ENCODE measurements at regions not wholly inside any gene's neighbourhood (a gene's known extent, or its start where the extent isn't known, plus 50 kb on each side); places are given as distances from the start of the nearest gene placed in this dataset.
A peak's percentile ranks its signal among the peaks of the same experiment; 100 is the strongest.

DNA sequence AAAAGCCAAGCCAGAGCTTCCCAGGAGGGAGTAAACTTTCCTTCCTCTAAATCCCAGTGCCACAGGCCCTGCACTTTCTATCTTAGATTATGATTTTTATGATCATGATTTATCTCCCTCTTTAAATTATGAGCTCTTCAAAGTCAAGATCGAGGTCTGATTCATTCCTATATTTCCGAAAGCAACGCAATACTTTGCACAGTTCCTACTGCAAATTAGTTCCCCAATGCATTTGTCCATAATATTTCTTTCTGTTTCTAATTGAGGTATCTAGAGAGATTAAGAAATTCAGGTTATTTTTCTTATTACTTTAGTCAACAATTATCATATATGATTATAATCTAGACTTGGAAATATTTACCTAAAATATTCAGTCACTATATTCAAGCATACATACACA is 173.1 kb upstream of the LPP start:
- DNase-seq, result no peak

DNA sequence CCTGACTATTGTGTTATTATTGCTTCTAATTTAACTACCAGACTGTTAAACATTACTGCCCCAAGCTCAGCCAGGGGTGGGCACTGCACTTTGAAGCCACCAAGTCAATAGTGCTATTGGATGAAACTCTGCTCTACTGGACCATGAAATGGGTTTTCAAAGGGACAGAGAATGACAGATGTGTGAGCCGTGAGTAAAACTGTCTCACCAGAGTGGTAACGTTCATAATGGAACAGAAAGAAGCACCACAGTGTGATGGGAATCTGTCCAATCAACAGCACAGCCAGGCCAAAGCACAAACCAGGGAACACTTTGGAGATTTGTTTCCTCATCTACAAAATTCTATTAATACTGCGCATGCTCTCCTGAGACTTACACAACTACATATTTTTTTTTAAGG is 171.8 kb upstream of the LPP start:
- no peak for DNase-seq

DNA sequence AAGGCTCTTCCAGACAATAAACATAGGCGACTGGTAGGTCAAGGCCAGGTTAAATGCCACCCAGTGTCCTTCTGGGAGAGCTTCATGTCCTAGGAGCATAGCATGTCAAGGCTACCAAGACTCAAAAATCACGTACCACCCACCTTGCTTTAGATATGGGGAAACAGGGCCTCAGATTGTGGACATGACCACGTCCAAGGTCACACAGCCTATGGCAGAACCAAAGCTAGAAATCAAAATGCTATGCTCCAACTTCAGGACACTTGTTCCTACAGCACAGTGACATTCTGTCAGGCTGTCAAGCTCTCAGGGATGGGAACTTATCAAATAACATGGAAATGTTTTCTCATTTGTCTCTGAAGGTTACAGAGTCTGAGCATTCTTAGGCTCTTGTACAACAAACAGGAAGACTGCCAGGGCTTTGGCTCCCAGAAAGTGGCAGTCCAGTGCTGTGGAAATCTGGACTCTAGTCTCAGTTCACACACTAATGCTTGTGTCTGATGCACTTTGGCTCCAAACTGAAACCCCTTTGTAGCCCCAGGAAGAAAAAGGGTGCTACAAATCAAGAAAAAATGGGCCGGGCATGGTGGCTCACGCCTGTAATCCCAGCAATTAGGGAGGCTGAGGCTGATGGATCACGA is 170.4 kb upstream of the LPP start:
- DNase-seq, result no peak

DNA sequence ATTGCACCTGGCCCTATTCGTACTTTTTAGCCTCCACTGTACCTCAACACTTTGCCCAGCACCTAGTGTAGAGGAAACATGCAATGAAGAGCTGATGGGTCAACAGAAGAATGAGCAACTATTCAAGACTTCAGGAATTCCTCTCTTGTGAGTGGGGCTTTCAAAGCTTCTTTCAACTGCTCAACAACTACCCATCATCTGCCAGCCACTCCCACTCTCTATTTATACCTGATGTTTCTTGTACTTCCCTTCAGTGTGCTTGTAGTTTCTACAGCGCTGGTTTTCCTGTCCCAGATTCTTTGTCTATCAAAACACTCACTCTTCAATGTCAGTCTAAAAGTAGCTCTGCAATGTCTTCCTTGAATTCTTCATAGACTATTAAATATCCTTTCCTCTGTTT is 168.3 kb upstream of the LPP start:
- DNase-seq, result no peak

DNA sequence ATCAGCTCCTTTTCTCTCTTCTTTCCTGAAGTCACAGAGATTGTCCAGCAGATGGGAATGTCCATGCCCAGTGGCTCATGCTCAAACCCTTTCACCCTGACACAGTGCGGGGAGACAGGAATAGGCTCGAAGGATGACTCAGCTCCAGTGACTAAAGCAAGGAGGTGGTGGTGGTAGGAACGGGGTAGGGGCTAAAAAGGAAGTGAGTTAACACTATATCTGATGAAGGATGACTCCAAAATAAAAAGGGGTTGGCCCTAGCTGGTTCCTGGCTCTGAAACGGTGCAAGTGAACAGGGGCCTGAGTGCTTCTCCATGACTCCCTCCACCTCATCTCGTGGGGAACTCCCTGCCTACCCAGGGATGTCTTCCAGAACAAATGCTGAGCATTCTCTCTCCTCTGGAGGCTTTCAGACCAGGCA is 167.4 kb upstream of the LPP start:
- DNase-seq, result no peak

DNA sequence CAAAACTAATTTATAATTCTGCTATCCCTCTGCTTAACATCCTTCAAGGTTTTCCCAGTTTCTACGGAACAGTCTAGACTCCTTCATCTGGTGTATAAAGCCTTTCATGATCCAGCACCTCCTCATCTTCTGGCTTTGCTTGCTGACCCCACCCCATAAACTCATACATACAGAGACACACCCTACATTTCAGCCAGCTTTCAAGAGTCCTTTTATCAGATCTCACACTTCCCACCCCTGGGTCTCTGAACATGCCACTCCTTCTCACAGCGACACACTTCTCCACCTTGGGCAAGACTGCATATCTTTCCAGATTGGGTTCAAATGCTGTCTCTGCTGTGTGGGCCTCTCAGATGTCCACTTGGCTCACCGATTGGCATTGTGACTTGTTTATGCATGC is 166.8 kb upstream of the LPP start:
- no peak for DNase-seq

DNA sequence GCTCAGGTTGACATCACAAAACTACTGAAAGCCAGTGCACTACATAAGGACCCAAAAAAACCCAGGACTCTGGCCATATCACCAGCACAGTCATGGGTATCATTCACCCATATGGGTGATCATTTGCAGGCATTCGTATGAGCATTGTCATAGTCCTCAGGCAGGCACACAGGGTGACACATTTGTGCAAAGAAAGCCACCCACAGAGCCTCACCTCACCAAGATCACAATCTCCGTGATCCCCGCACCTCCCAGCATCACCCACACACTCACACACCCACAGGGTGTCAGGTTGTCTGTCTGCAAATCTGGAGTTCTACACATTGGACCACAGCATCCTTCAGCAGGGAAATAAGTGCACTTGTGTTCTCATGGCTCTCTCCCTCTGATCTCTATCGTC is 166.0 kb upstream of the LPP start:
- DNase-seq, result no peak

DNA sequence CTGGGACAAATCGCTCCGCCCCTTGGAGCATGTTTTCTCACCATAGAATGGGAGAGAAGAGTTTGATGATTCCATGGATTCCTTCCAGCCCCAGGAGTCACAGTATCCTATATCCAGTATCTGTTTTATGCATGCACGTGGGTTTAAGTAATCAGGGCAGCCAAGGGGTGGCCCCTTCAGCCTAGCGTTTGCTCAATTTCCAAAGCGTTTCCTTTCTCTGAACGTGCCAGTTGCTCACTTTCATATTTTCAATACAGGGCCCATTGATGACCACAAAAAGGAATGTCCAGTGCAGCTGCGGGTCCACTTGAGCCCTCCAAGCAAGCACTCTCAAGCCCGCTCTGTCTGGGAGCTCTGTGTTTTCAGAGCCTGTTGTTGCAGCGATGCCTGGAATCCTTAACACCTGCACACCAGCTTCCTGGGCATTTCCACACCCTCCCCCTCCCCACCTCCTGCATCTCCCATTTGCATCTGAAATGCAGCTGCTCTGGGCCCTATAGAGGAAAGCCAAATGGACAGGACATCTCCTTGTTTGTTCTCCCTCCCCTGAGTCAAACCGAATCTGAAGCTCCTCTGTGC is 164.3 kb upstream of the LPP start:
- DNase-seq, result peak; percentile 79

DNA sequence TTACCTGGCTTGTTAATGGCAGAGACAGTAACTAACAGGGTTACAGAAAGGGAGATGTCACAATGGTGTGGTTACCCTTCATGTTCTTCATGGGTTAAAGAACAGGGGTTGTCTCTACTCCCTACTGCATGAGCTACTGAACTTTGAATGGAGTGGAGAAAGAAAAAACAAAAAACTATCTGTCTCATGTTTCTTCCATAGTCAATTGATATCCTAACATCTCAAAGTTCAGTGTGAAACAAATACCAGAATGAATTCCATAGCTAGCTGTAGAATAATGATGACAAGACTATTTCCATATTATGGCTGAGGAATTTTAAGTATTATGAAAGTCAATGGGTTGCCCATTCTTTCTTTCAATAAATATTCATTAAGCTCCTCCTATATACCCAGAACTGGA is 161.3 kb upstream of the LPP start:
- DNase-seq, result no peak

DNA sequence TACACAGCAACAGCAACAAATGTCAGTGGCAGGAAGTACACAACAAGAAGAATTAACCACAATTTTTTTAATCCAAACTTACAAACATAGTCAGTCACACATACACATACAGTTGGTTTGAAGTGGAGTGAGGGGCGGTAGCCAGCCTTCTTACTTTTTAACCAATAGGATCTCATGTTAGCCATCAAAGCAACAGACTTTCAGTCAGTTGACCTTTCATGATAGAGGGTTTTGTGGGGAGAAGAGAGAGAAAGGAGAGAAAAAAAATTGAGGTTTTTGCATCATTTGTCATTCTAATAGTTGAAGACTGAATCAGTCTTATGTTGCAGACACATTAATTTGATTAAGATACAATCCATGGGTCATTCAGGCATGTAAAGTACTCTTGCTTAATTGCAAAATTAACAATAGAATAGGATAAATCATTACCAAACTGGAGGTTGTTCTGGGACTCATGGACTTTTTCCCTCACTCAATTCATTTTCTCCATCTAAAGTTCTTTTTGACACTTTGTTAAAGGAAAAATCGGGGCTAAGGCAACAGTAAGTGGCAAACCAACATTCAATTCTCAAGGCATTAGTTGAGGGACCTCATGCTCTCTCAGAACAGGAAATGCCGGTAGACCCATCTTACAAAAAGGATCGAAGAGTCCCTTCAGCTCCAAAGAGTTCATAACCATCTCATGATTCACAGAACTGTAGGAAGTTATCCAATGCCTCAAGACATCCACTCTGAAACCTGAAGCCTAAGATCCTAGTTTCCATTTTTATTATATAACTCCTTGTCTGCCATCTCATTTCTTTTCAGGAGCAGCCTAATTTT is 159.5 kb upstream of the LPP start:
- no peak for DNase-seq

DNA sequence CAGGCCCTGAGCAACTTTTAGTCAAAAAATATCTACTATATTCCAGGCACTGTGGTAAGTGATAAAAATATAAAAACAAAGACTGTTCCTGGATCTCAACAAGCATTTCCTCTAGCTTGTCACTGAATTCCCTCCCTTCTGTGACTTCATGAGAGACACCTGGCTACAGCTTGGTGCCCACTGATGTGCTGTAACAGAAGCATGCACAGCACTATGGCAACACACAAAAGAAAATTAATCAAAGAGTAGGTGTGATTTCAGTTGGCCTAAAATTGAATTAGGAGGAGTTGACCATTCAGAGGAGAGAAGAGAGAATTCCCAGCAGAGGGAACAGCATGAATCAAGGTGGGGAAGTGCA is 158.9 kb upstream of the LPP start:
- DNase-seq, result no peak

DNA sequence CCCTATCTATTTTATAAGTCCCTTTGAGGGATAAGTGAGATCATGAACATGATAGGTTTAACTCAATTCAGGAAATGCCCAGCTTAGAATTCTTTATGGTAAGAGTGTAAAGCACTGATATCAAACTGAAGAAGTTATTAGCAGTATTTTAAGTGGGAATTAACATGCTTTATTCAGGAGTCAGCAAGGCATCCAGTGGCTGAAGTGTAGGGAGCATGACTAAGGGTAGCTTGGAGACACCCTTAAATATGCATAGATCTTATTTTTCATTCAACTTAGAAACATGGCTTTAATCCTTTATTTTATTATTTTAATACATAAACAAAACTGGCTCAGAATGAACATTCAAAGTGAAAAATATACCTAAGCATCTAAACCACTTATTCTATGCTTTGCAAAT is 158.3 kb upstream of the LPP start:
- DNase-seq, result no peak

DNA sequence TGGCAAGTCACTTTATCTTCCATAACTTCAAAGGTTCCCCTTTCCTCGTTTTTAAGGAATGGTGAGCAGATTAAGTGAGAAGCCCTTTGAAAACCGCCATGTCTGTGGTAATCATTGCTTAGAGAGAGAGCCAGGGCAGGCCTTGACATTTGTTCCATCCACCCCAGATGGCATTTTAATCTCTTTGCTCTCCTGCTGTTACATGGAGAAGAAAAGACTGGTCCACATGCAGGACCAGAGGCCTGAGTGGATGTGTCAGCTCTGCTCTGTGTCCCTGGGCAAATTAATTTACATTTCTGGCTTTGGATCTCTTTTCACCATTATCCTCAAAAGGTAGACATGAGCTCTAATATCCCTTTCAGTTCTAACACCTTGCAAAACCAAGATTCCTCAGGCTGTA is 157.3 kb upstream of the LPP start:
- no peak for DNase-seq

DNA sequence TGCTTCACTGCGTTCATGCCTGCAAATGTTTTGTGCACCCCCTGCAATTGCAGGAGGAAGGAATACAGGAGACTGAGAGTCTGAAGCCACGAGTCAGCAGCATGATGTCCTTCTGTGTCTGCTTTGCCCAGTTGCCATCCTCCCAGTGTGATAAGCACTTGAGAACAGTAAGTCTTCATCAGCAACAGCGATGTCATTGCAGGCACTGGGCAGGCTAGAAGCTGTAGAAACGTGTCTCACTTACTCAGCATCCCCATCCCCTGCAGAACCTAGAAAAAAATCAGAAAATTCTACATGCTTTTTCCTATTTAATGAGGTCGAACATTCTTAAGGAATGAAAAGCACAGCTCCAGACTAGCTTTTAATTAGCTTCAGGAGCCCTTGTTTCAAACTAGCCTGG is 156.5 kb upstream of the LPP start:
- DNase-seq, result no peak

DNA sequence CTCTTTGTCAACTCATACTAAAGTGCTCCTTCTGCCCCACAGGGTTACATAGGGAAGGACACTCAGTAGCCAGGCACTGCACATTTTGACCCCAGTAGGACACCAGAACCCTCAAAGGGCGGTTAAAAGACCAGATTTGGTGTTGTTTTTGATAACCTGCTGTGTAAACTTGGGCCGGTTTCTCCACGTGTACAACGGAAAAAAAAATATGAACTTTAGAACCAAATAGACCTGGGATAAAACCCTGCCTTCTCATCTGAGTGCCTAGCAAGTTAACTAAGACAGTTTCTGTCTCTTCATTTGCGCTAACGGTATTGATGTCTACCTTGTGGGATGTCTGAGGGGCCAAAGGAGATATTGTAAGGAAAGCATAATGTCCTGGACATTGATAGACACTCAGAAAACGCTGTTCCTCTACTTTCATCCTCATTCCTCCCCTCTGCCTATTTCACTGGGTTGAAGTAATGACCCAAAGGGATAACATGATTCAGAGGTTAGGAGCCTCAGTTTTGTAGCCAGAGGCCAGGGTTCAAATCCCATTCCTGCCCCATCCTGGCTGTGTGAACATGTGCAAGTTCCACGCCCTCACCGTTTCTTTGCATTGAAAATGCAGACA is 155.9 kb upstream of the LPP start:
- DNase-seq, result no peak

DNA sequence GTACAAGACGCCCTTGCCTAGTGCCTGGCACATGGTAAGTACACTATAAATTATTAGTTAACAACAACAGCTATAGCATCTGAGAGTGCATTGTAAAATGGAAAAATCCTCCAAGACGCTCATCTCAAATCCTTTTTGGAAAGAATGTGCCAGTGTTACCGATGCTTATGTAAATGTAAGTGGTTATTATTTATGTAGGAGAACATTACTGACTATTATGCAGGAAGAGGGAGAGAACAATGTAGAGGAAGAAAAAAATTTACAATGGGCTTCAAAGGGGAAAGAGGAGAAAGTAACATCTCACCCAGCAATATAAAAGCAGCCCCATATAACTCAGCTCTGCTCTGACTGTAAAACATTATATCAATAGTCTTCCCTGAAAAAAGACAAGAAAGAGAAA is 155.3 kb upstream of the LPP start:
- no peak for DNase-seq

DNA sequence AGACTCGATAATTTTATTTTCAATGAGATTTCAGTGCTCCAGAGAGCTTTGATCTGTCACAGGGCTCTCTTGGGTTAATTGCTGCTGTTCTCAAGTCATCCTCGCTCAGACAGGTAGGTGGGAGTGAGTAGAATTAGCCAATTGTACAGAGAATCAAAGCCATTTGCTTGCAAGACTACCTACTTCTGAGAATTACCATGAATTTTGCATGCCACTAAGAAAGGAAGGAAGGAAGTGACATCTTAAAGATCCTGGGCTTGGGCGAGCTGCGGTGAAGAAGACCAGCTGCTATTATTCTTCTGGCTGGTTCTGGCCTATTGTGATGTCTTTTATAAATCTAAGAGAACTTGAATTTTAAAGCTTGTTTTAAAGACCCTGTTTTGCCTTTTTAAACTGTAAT is 154.1 kb upstream of the LPP start:
- DNase-seq, result no peak

DNA sequence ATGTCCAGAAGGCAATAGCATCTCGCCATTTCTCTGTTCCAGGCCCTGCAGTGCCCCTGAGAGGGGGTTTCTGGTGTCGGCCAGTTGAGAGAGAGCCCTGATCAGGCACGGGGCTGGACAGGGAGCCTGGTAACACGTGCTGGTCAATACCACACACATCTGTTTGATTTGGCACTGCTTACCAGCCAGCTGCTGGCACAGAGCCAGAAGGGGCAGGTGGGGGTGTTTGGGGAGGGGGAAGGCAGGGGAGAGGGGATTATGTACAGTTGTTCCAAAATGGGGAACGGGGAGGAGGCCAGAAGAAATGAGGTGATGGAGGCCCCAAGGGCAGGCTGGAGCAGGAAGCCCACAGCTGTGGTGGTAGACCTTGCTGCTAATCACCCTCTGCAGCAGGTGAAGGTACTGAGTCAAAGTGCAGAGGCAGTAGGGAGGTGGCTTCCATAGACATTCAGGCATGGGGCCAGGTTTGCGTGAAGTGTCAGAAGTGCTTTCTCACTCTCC is 153.5 kb upstream of the LPP start:
- peak; percentile 74 for DNase-seq

DNA sequence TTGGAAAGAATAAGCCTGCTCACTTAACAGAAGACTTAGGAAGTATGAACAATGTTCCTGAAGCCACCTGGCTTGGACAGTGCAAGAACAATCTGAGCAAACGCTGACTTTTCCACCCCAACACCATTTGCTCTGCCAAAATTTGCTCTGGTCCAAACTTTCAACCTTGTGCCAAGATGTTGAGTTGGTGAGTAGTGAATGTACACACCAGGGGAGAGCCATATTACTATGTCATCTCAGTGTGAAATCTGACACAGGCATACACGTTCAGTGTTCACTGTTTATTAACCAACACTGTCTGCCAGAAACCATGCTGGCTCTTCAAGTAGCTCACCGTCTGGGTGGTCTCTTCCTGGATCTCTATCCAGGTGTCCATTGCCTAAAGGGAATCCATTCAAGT is 152.9 kb upstream of the LPP start:
- DNase-seq, result peak; percentile 65

DNA sequence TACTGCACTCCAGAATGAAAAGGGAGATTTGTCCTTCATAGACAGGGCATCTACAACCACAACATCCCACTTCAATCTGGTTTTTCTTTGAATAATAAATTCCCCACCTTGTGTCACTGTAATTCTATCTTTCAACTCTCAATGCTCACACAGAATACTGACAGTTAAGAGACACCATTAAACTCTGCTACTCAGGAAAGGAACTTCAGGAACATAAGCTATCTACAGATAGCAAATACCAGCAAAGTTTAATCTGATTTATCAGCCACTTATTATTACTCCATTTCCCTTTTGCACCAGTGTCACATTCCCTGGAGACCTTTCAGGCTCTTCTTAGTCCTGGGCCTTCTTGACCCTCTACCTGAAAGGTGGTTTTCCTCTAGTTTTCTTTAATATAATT is 152.0 kb upstream of the LPP start:
- no peak for DNase-seq

DNA sequence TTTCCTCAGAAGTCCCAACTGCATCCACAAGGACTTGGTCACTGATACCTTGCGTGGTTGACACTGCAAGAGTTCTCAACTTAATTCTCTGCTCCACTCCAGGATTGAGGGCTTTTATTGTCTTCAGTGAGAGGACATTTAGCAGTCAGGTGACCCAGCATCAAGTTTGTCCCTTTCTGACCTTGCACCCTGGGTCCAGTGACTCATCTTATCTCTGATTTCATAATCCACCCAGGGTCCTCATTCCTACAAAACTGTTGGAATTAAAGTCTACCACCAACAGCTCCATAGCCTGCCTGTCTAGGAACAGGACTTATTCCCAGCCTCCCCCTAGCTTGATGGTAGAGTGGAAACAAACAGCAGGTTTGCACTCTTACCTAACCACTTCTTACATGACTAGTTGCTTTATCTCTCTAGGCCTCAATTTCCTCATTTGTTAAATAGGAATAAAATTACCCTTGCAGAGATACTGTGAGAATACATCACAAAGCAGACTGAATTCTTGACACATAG is 151.3 kb upstream of the LPP start:
- no peak for DNase-seq

DNA sequence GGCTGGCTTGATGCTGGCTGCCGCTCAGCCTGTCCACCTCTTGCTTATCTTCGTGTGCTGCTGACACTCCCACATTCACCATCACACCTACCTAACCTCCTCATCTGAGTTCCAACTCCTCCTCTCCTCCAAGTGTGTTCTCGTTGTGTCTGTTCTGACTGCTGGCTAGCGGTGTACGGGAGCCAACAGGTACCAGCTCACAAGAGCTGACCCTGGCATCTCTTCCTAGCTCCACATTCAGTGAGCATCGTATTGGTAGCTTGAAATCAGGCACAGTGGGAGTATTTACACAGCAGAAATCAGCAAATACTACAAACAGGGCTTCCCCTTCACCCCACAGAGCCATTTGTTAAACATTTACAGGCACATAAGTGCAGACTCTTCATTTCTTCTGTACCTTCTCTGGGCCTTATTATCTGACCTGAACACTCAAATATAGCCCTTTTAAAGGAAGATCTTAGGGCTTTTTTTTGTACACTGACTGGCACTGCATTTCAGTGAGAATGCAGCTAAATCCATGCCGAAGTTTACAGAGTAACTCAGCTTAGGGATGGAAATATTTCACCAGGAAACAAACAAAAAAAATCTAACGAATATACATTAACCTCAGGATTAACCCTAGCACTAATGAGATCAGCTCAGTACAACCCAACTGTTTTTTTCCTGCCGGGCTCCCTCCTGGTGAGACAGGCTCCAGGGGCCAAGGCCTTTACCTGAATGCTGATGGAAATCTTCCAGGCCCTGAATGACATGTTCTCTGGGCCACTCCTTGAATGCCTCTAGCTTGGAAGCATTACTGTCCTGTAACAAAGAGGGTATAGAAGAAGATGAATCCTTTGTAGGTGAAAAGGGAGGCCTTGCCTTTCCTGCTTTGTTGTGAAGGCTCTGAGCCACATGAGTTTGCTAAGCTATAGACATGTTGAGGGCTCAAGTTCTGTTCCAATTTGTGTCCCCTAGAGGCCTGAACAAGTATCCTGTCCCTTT is 150.5 kb upstream of the LPP start:
- peak; percentile 48 for DNase-seq

All from NCI-H2029 treated with DMSO at 0.1 percent for 48 hours (cell line).